H9 (cell line): ENCODE measurements at regions not wholly inside any gene's neighbourhood (a gene's known extent, or its start where the extent isn't known, plus 50 kb on each side); places are given as distances from the start of the nearest gene placed in this dataset.

Experiments
- DNase-seq: peaks from one replicate; pipeline ENCODE4 v3.0.0-alpha.2; 2017
- H2AFZ ChIP-seq: one replicate; pipeline ENCODE4 v1.6.1; 2013; ENCODE audit warnings: mild to moderate bottlenecking, low read length, control low read depth, moderate library complexity
- H2AK5ac ChIP-seq: 2 replicates; pipeline ENCODE4 v1.6.1; 2013; ENCODE audit warnings: low read length, control low read depth, mixed read lengths; ENCODE audit not compliant: insufficient read length
- H2BK120ac ChIP-seq: one replicate; pipeline ENCODE4 v1.6.1; 2013; ENCODE audit warnings: low read depth, mild to moderate bottlenecking, low read length, control low read depth, inconsistent platforms; ENCODE audit not compliant: poor library complexity, severe bottlenecking
- H2BK12ac ChIP-seq: 2 replicates; pipeline ENCODE4 v1.6.1; 2013; ENCODE audit warnings: low read length, control low read depth, mixed read lengths, low read depth; ENCODE audit not compliant: insufficient read length
- H2BK15ac ChIP-seq: 2 replicates; pipeline ENCODE4 v1.6.1; 2013; ENCODE audit warnings: low read depth, low read length, control low read depth
- H2BK20ac ChIP-seq: one replicate; pipeline ENCODE4 v1.6.1; 2013; ENCODE audit warnings: low read depth, mild to moderate bottlenecking, low read length, control low read depth, inconsistent platforms; ENCODE audit not compliant: poor library complexity, severe bottlenecking
- H2BK5ac ChIP-seq: 2 replicates; pipeline ENCODE4 v1.6.1; 2013; ENCODE audit warnings: low read length, control low read depth, mixed read lengths; ENCODE audit not compliant: insufficient read length
- H3K14ac ChIP-seq: 2 replicates; pipeline ENCODE4 v1.6.1; 2013; ENCODE audit warnings: low read length, control low read depth; ENCODE audit not compliant: insufficient read depth
- H3K18ac ChIP-seq: 2 replicates; pipeline ENCODE4 v1.6.1; 2013; ENCODE audit warnings: low read depth, mild to moderate bottlenecking, mixed read lengths, low read length, control low read depth; ENCODE audit not compliant: insufficient read length
- H3K23ac ChIP-seq: 2 replicates; pipeline ENCODE4 v1.6.1; 2013; ENCODE audit warnings: low read length, control low read depth, mixed read lengths, low read depth; ENCODE audit not compliant: insufficient read length
- H3K23me2 ChIP-seq: 2 replicates; pipeline ENCODE4 v1.6.1; 2013; ENCODE audit warnings: low read depth, mild to moderate bottlenecking, mixed read lengths, low read length, control low read depth; ENCODE audit not compliant: insufficient read length, poor library complexity, severe bottlenecking
- H3K27ac ChIP-seq: 2 replicates; pipeline ENCODE4 v1.5.1; 2013; ENCODE audit warnings: low read length, control low read depth, mixed read lengths, low read depth; ENCODE audit not compliant: insufficient read length
- H3K27me3 ChIP-seq: 2 replicates; pipeline ENCODE4 v1.6.1; 2013; ENCODE audit warnings: low read length, control low read depth, inconsistent platforms; ENCODE audit not compliant: insufficient read depth
- H3K4ac ChIP-seq: 2 replicates; pipeline ENCODE4 v1.6.1; 2013; ENCODE audit warnings: low read depth, mild to moderate bottlenecking, control low read depth, inconsistent platforms, low read length, moderate library complexity
- H3K4me1 ChIP-seq: 2 replicates; pipeline ENCODE4 v1.6.1; 2013; ENCODE audit warnings: low read length, control low read depth, inconsistent platforms; ENCODE audit not compliant: insufficient read depth
- H3K4me2 ChIP-seq: 2 replicates; pipeline ENCODE4 v1.6.1; 2013; ENCODE audit warnings: low read length, control low read depth, mixed read lengths; ENCODE audit not compliant: insufficient read length, insufficient read depth
- H3K56ac ChIP-seq: 2 replicates; pipeline ENCODE4 v1.6.1; 2013; ENCODE audit warnings: low read depth, mild to moderate bottlenecking, mixed read lengths, low read length, control low read depth; ENCODE audit not compliant: insufficient read length
- H3K79me1 ChIP-seq: 2 replicates; pipeline ENCODE4 v1.6.1; 2013; ENCODE audit warnings: low read depth, mild to moderate bottlenecking, moderate library complexity, low read length, control low read depth, inconsistent platforms; ENCODE audit not compliant: insufficient read depth, poor library complexity, severe bottlenecking
- H3K79me2 ChIP-seq: 2 replicates; pipeline ENCODE4 v1.6.1; 2013; ENCODE audit warnings: low read length, control low read depth, inconsistent platforms; ENCODE audit not compliant: insufficient read depth
- H3K9ac ChIP-seq: 2 replicates; pipeline ENCODE4 v1.6.1; 2013; ENCODE audit warnings: low read length, control low read depth, mixed read lengths; ENCODE audit not compliant: insufficient read length; ENCODE audit errors: extremely low read depth
- H3K9me3 ChIP-seq: one replicate; pipeline ENCODE4 v1.6.1; 2013; ENCODE audit warnings: low read depth, low read length, inconsistent platforms; ENCODE audit not compliant: control insufficient read depth
- H3T11ph ChIP-seq: one replicate; pipeline ENCODE4 v1.6.1; 2013; ENCODE audit warnings: mild to moderate bottlenecking, low read length, control low read depth, inconsistent platforms
- H4K20me1 ChIP-seq: one replicate; pipeline ENCODE4 v1.6.1; 2013; ENCODE audit not compliant: control insufficient read depth, insufficient read length, insufficient read depth
- H4K5ac ChIP-seq: 2 replicates; pipeline ENCODE4 v1.6.1; 2013; ENCODE audit warnings: low read depth, mild to moderate bottlenecking, mixed read lengths, low read length, control low read depth; ENCODE audit not compliant: insufficient read length
- H4K8ac ChIP-seq: replicated peaks from 2 replicates; pipeline ENCODE4 v1.6.1; 2013; ENCODE audit warnings: low read length, control low read depth, mixed read lengths, low read depth; ENCODE audit not compliant: insufficient read length
- H4K91ac ChIP-seq: 2 replicates; pipeline ENCODE4 v1.6.1; 2013; ENCODE audit warnings: low read depth, mild to moderate bottlenecking, moderate library complexity, mixed read lengths, low read length, control low read depth; ENCODE audit not compliant: insufficient read length
- H3K27ac Mint-ChIP-seq, 3 experiments: 2 replicates in 2 of 3; 3 replicates in 1 of 3; pipeline ENCODE4 v1.8.0; 2020 to 2021; ENCODE audit warnings: mixed read lengths in 3 of 3, mild to moderate bottlenecking in 1 of 3, moderate library complexity in 1 of 3
- H3K27me3 Mint-ChIP-seq: 2 replicates; pipeline ENCODE4 v1.8.0; 2021; ENCODE audit warnings: low read depth, mild to moderate bottlenecking, moderate library complexity, mixed read lengths
- H3K36me3 Mint-ChIP-seq, 3 experiments: 2 replicates in 2 of 3; 3 replicates in 1 of 3; pipeline ENCODE4 v1.8.0; 2020 to 2021; ENCODE audit warnings: low read depth in 3 of 3, mixed read lengths in 3 of 3; ENCODE audit not compliant: insufficient read depth in 1 of 3
- H3K4me1 Mint-ChIP-seq, 2 experiments: 2 replicates each; pipeline ENCODE4 v1.8.0; 2020; ENCODE audit warnings: mixed read lengths in 2 of 2
- H3K4me3 Mint-ChIP-seq, 2 experiments: 2 replicates in 1 of 2; 3 replicates in 1 of 2; pipeline ENCODE4 v1.8.0; 2020 to 2021; ENCODE audit warnings: mild to moderate bottlenecking in 2 of 2, mixed read lengths in 2 of 2, moderate library complexity in 1 of 2
- H3K9me3 Mint-ChIP-seq, 2 experiments: 2 replicates in 1 of 2; 3 replicates in 1 of 2; pipeline ENCODE4 v1.8.0; 2020; ENCODE audit warnings: mild to moderate bottlenecking in 2 of 2, mixed read lengths in 2 of 2, moderate library complexity in 1 of 2
- CTCF ChIP-seq: fragments of 200-600 bp; sonication (generic); conservative IDR thresholded peaks from 3 replicates; pipeline ENCODE4 v1.8.0; 2021; ENCODE audit warnings: antibody characterized with exemption, mild to moderate bottlenecking

GRCh38 chr7:70949862-70950261, 182.1 kb upstream of the GALNT17 start:
- TF ChIP-seq CTCF = no peak
- Mint-ChIP-seq H3K4me1 (peaks cover 27 to 29% of the 10 kb centered on the region in 2 experiments), H3K36me3 (peaks cover 18 to 21% (median 19%) of the 10 kb centered on the region in 3 experiments), H3K9me3 (peaks cover 12 to 26% of the 10 kb centered on the region in 2 experiments), H3K4me3 (no peak overlapping the region), H3K27me3 (peaks cover 3% of the 10 kb centered on the region; the same call in 1 of the 2 replicates), H3K27ac (no peak overlapping the region)
- Histone ChIP-seq H2BK12ac (no peak overlapping the region), H2BK5ac (no peak overlapping the region), H3K9ac (no peak overlapping the region), H3K79me2 (no peaks in the 10 kb centered on the region), H2BK15ac (no peak overlapping the region), H2AFZ (no peak overlapping the region), H2BK120ac (no peak overlapping the region), H3K4ac (no peak overlapping the region), H3K23ac (no peak overlapping the region), H2BK20ac (no peak overlapping the region), H4K20me1 (no peaks in the 10 kb centered on the region), H3K27me3 (no peaks in the 10 kb centered on the region; the same call in 1 of the 2 replicates), H4K91ac (no peak overlapping the region), H3K27ac (no peak overlapping the region), H3T11ph (no peak overlapping the region), H4K5ac (no peak overlapping the region), H4K8ac (no peak overlapping the region), H3K23me2 (no peaks in the 10 kb centered on the region), H3K14ac (no peak overlapping the region), H3K18ac (no peak overlapping the region), H3K56ac (no peak overlapping the region), H2AK5ac (no peak overlapping the region), H3K9me3 (no peaks in the 10 kb centered on the region), H3K4me1 (peaks cover 3% of the 10 kb centered on the region; the same call in 1 of the 2 replicates), H3K4me2 (no peak overlapping the region), H3K79me1 (no peaks in the 10 kb centered on the region)
- no peak for DNase-seq
